HT1080 (cell line): ENCODE measurements at regions not wholly inside any gene's neighbourhood (a gene's known extent, or its start where the extent isn't known, plus 50 kb on each side); places are given as distances from the start of the nearest gene placed in this dataset.

Experiments
- DNase-seq: peaks from one replicate; pipeline ENCODE4 v3.0.0-alpha.2; 2015; ENCODE audit warnings: low read depth

DNA sequence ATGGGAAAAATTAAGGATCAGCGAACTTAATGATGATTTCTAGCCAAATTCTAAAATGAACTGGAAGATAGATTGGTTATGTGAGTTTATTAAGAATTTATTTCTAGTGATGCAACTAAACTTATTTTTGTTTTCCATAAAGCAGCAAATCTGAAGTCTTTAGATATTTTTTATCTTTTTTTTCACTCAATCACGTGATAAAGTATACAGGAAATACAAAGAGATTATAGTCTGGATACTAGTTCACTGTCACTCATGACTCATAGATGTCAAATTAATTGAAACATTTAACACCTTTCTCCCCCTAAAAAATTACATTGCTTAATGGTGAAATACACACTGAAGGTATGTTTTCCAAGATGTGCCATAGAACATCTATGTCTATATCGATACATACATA, 416.9 kb downstream of the TUSC7 start:
- DNase-seq, result no peak

GRCh38 chr3:117126946-117127546, 417.5 kb downstream of the TUSC7 start:
- DNase-seq, result no peak

DNA sequence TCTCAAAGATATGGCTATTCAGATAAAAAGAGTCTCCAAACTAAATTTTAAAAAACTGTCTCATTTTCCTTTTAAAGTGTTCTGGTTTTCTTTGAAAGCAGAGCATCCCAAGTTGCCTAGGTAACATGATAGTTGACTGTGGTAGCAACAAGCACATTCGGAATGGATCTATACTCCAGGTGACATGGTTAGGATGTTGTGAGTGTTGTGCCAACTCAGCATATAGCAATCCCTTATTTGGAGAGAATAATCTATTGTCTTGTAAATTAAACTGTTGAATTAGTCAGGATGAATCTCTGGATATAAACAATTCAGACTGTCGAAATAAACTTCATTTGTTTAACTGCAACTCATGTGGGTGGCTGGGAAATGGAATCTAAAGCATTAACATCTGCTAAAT, 418.6 kb downstream of the TUSC7 start:
- DNase-seq, result no peak

DNA sequence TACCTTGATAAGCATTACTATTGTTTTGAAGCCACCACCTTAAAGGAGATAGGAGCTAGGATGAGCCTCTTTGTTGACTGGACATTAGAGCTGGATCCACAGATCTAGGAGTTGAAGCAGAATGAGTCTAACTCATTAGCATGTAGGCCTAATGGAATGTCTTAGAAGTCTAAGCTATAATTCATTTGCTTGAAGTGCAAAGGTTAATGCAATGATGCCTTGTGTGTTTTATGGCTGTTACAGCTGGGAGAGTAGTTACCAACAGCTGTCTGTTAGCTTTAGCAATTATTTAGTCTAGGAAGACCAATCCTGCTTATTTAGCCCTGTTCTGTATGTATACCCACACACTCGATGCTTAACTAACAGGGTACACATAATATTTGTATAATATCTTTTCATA, 419.3 kb downstream of the TUSC7 start:
- no peak for DNase-seq

DNA sequence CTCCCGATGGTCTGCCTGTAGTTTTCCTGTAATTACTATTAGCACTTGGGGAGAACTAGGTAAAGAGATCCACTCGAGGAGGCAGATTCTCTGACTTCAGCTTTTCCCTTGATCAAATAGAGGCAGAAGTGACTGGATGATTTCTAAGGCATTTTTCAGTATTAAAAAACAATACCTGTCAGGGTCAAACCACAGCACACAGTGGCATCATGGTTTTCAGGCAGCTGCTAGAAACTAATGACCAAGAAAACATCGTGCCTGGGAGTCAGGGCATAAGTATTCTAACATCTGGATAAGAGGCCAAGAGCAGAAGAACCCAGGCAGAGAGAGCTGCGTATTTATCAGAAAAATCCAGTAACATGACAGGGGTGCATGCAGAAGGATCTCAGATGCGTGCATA, 419.9 kb downstream of the TUSC7 start:
- DNase-seq, result no peak

GRCh38 chr3:117130222-117130621, 420.6 kb downstream of the TUSC7 start:
- DNase-seq, result no peak

GRCh38 chr3:117131259-117131658, 421.7 kb downstream of the TUSC7 start:
- no peak for DNase-seq

DNA sequence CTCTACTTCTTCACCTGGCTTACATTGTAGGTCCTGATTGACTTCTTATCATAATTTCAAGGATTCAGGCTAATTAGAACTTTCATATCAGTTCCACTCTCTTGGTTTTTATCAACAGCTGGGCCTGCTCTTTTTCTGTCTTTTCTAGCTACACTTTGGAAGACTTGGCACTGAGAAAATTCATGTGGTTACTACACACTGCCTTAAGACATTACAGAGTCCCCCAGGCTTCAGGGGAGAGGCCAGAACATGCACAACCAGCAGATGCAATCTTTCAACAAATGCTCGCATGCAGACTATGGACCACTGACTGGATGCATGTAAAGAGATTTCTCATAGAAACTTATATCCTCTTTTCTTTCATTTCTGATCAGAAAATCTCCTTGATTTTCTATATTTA, 423.5 kb downstream of the TUSC7 start:
- no peak for DNase-seq

GRCh38 chr3:117135207-117135606, 425.6 kb downstream of the TUSC7 start:
- DNase-seq, result no peak

- no peak for DNase-seq
Observed at GRCh38 chr3:117136003-117136402, 426.4 kb downstream of the TUSC7 start.

DNA sequence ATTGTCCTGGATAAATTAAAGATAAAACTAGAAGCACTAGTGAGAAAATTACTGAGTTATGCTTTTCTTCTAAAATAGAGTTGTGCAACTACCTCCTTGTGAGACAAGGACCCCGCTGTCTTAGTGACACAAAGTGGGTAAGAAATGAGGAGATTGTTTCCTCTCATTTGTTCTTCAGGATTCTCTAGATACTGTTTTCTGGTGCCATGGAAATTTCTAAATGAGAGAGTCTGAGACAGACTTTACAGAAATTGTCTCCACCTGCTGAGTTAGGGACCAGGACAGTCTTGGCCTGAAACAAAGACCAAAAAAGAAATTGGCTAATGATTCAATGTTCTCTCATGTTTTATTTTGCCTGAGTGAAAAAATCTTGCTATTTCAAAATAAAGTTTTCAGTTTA, 427.5 kb downstream of the TUSC7 start:
- DNase-seq, result no peak

DNA sequence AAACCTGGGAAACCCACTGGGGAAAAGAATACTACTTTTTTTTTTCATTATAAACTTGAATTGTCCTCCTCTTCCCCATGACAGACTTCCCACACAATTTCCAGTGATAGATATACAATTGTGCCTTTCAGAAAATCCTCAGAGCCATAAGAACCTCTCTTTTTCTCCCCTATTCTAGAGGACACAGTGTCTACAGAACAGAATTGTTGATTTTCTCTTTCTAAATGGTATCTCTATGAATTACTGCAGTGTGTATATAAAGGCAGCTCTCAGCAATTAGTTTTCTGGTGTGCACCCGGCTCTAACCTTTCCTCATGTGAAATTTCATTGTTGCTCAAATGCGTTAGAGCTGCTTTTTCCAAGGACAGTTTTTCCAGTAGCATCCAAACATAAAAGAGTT, 430.1 kb downstream of the TUSC7 start:
- no peak for DNase-seq

DNA sequence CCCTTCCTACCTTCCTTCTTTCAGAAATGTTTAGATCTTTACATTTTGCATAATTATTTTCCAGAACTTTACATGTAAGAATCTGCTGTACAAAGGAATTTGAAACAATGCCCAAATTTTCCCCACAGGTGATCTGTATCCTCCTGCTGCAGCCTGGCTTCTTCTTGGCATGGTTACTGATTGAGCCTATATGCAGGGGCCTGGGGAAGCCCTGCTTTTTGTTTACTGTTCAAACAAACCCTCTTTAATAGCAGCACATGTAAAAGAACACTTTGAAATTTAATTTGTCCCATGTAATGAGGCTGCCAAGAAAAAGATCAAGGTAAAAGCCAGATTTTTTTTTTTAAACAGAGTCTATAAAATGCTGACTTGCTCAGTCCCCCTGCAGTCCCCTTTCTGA, 432.2 kb downstream of the TUSC7 start:
- DNase-seq, result no peak

DNA sequence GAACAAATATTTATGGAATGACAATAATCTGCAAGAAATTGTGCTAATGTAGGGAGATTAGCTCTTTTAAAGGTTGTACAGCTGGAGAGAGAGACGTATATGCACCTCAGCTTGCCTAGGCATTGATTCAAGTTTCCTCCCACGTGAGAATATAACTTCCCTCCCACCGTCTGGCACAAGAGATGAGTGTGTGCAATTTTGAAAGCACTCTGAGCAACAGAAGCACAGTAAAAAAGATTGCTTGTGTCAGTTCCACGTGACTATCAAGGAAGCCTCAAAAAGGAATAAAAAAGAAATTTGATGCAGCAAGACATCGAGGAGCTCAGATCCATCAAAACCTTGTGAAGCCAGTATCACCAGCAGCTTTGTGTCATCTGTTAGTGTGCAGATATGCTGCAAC, 435.3 kb downstream of the TUSC7 start:
- no peak for DNase-seq

DNA sequence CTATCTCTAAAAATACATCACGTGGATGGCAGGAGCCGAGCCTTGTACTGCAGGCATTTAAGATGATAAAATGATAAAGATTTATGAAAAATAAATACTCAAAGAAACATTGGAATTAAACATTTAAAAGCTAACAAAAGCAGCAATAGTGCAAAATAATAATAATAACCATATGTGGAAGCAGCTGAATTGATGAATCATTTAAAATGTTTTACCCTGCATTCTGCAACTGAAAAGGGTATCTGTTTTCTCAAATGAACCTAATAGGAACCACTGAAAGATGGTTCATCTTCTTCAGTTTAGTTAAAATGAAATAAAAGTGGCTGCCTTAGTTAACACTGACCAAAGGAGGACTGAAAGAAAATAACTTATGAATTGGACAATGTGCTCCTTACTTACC, 436.1 kb downstream of the TUSC7 start:
- DNase-seq, result no peak

- DNase-seq, result no peak
Observed at GRCh38 chr3:117146571-117146970, 437.0 kb downstream of the TUSC7 start.

DNA sequence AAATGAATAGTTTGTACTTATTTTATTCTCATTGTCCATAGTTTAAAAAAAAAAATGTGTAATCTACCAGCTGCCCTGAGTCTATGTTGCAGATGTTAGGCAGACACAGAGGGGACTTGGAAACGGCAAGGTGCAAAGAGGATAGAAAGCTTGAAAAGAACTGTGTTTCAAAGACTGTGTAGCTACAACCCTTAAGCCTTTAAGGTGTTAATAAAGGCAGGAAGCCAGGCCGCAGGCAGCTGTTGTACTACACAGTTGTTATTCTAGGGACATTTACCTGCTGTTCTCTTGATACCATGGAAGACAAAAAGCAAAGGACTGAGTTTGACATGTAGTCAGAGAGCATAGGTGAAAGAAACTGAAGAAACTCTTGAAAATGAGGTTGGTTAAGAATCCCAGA, 440.0 kb downstream of the TUSC7 start:
- DNase-seq, result no peak

DNA sequence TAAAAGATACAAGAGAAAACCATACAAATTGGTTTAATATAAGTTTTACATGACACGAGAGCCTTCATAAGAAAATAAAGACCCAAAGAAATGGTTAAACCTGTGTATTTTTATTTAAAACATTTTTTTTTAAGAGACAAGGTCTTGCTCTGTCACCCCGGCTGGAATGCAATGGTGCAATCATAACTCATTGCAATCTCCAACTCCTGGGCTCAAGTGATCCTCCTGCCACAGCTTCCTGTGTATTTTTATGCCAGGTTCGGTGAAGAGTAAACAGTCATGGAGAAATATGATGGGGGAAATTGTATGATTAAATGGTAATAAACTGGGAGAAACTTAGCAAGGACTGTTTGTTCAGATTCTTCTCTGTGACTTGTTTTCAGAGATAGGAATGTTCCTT, 441.0 kb downstream of the TUSC7 start:
- no peak for DNase-seq

DNA sequence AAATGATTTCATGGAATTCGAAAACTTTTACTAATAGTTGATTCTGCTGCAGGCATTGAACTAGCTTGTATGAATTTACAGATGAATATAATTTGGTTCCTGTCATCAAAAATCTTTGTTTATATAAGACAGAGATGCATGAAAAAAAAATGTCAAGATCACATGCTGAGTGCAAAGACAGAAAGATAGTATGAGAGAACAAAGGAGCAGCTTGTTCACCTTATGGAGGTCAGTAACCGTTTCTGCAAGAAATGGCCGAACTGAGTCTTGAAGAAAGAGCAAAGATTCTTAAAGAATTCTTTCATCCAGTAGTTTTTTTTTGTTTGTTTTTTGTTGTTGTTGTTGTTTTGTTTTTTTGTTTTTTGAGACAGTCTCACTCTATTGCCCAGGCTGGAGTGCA, 450.6 kb downstream of the TUSC7 start:
- DNase-seq, result no peak

- no peak for DNase-seq
Observed at GRCh38 chr3:117161816-117162215, 452.2 kb downstream of the TUSC7 start.

GRCh38 chr3:117165176-117165575, 455.6 kb downstream of the TUSC7 start:
- DNase-seq, result no peak

- DNase-seq, result no peak
Observed at GRCh38 chr3:117165601-117166051, 456.0 kb downstream of the TUSC7 start.

DNA sequence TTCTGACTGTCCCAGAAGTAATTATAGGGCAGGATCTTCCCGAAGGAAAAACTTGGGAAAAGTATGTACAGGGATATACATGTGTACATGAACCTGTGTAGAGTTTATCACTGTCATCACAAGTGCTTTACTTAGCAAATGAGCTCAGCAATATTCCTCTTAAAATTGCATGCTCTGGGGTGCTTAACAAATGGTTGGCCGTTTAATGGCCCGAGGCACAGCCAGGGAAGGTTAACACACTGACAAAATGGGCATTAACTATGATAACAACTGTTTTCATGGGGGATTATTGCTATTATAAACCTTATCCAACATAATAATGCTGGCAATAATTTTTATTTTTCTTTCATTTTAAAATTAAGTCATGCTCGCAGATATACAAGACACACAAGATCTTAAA, 459.3 kb downstream of the TUSC7 start:
- no peak for DNase-seq

DNA sequence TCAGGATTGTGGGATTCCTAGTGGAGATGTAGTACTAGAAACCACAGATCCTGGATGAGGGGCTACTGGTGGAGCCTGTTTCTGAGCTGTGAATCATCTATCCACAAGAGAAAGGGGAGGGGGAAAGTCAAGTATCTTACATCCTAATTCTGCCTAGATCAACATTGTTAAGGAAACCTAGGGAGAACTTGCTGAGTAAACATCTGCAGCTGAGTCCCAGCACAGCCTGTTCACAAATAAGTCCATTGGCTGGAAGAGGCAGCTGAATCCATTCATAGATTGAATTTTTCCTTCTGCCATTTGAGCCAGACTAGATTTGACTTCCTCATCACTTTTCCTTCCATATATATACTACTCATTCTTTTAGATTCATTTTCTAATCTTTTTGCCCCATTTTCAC, 460.5 kb downstream of the TUSC7 start:
- DNase-seq, result no peak
